ENCODE measurements at regions not wholly inside any gene's neighbourhood (a gene's known extent, or its start where the extent isn't known, plus 50 kb on each side); places are given as distances from the start of the nearest gene placed in this dataset.

- H3K4me3 Mint-ChIP-seq: no peak overlapping the region
- Histone ChIP-seq H3K4me3 (ENCODE audit: low read length) (no peak overlapping the region), H3K27ac (ENCODE audit: low read depth, low read length) (no peak overlapping the region), H3K4me1 (ENCODE audit: control insufficient read depth in 2 of 2, insufficient read depth in 2 of 2, low read length in 2 of 2) (no peaks in the 10 kb centered on the region), H3K36me3 (ENCODE audit: control insufficient read depth in 2 of 3, insufficient read depth in 3 of 3, low read length in 3 of 3) (no peaks in the 10 kb centered on the region), H3K9me3 (ENCODE audit: control insufficient read depth in 2 of 3, low read length in 3 of 3) (no peaks in the 10 kb centered on the region), H3K27me3 (ENCODE audit: control insufficient read depth in 2 of 2, insufficient read depth in 2 of 2, low read length in 2 of 2) (no peaks in the 10 kb centered on the region)
- no peak for DNase-seq
- H3K27ac Mint-ChIP-seq: no peak overlapping the region
- H3K36me3 Mint-ChIP-seq: peaks cover 0 to 4% (median 0%) of the 10 kb centered on the region in 5 donors
- H3K4me1 Mint-ChIP-seq: no peaks in the 10 kb centered on the region
- peaks cover 0 to 2% (median 0%) of the 10 kb centered on the region in 5 donors for H3K27me3 Mint-ChIP-seq
- CTCF ChIA-PET: no interaction called here
- peaks cover 0 to 8% (median 2%) of the 10 kb centered on the region in 11 donors for H3K9me3 Mint-ChIP-seq
- ATAC-seq: no peak
- POLR2A ChIA-PET: no interaction called here
- intact Hi-C loops (cut with micrococcal nuclease): no loop called here
Measured at GRCh38 chr21:35258521-35258920, 209.4 kb upstream of the RUNX1 start.

GRCh38 chr21:35257413-35257812 is 208.3 kb upstream of the RUNX1 start:
- Mint-ChIP-seq H3K27ac (no peak overlapping the region), H3K27me3 (peaks cover 0 to 2% (median 0%) of the 10 kb centered on the region in 5 donors), H3K36me3 (peaks cover 0 to 4% (median 0%) of the 10 kb centered on the region in 5 donors), H3K4me3 (no peak overlapping the region), H3K4me1 (no peaks in the 10 kb centered on the region), H3K9me3 (peaks cover 0 to 8% (median 2%) of the 10 kb centered on the region in 11 donors)
- Histone ChIP-seq H3K27ac (ENCODE audit: low read depth, low read length) (no peak overlapping the region), H3K27me3 (ENCODE audit: control insufficient read depth in 2 of 2, insufficient read depth in 2 of 2, low read length in 2 of 2) (no peaks in the 10 kb centered on the region), H3K9me3 (ENCODE audit: control insufficient read depth in 2 of 3, low read length in 3 of 3) (no peaks in the 10 kb centered on the region), H3K4me3 (ENCODE audit: low read length) (no peak overlapping the region), H3K36me3 (ENCODE audit: control insufficient read depth in 2 of 3, insufficient read depth in 3 of 3, low read length in 3 of 3) (no peaks in the 10 kb centered on the region), H3K4me1 (ENCODE audit: control insufficient read depth in 2 of 2, insufficient read depth in 2 of 2, low read length in 2 of 2) (no peaks in the 10 kb centered on the region)
- ATAC-seq (no peak), DNase-seq (no peak)
- ChIA-PET CTCF (no interaction called here), POLR2A (no interaction called here)
- intact Hi-C loops (cut with micrococcal nuclease): no loop called here

- no peak for ATAC-seq
- Histone ChIP-seq H3K27me3 (ENCODE audit: control insufficient read depth in 2 of 2, insufficient read depth in 2 of 2, low read length in 2 of 2) (no peaks in the 10 kb centered on the region), H3K27ac (ENCODE audit: low read depth, low read length) (no peak overlapping the region), H3K36me3 (ENCODE audit: control insufficient read depth in 2 of 3, insufficient read depth in 3 of 3, low read length in 3 of 3) (no peaks in the 10 kb centered on the region), H3K4me1 (ENCODE audit: control insufficient read depth in 2 of 2, insufficient read depth in 2 of 2, low read length in 2 of 2) (no peaks in the 10 kb centered on the region), H3K4me3 (ENCODE audit: low read length) (no peak overlapping the region), H3K9me3 (ENCODE audit: control insufficient read depth in 2 of 3, low read length in 3 of 3) (no peaks in the 10 kb centered on the region)
- no peak overlapping the region for H3K27ac Mint-ChIP-seq
- ChIA-PET POLR2A (interaction anchor here (0.7 kb wide), 1 partner anchor 309 kb away, joined by 3 read pairs; no protein-coding TSS in a partner anchor), CTCF (no interaction called here)
- H3K4me3 Mint-ChIP-seq: no peak overlapping the region
- no peaks in the 10 kb centered on the region for H3K4me1 Mint-ChIP-seq
- peaks cover 0 to 4% (median 0%) of the 10 kb centered on the region in 5 donors for H3K36me3 Mint-ChIP-seq
- intact Hi-C loops (cut with micrococcal nuclease): no loop called here
- no peak for DNase-seq
- peaks cover 0 to 2% (median 0%) of the 10 kb centered on the region in 5 donors for H3K27me3 Mint-ChIP-seq
- peaks cover 0 to 8% (median 1%) of the 10 kb centered on the region in 11 donors for H3K9me3 Mint-ChIP-seq
Measured at GRCh38 chr21:35256468-35256988, 207.4 kb upstream of the RUNX1 start.

- H3K36me3 Mint-ChIP-seq: peaks cover 0 to 7% (median 4%) of the 10 kb centered on the region in 5 donors
Measured at GRCh38 chr21:35254765-35255138, 205.7 kb upstream of the RUNX1 start.

GRCh38 chr21:35254006-35254764 is 205.1 kb upstream of the RUNX1 start:
- Mint-ChIP-seq H3K27me3 (peaks cover 0 to 2% (median 0%) of the 10 kb centered on the region in 5 donors), H3K27ac (no peak overlapping the region), H3K36me3 (peaks cover 0 to 7% (median 4%) of the 10 kb centered on the region in 5 donors), H3K9me3 (peaks cover 0 to 18% (median 6%) of the 10 kb centered on the region in 11 donors), H3K4me1 (no peaks in the 10 kb centered on the region), H3K4me3 (no peak overlapping the region)
- no peak for DNase-seq
- Histone ChIP-seq H3K4me3 (ENCODE audit: low read length) (no peak overlapping the region), H3K27me3 (ENCODE audit: control insufficient read depth in 2 of 2, insufficient read depth in 2 of 2, low read length in 2 of 2) (no peaks in the 10 kb centered on the region), H3K4me1 (ENCODE audit: control insufficient read depth in 2 of 2, insufficient read depth in 2 of 2, low read length in 2 of 2) (no peaks in the 10 kb centered on the region), H3K9me3 (ENCODE audit: control insufficient read depth in 2 of 3, low read length in 3 of 3) (peaks cover 0 to 8% (median 0%) of the 10 kb centered on the region in 3 experiments), H3K27ac (ENCODE audit: low read depth, low read length) (no peak overlapping the region), H3K36me3 (ENCODE audit: control insufficient read depth in 2 of 3, insufficient read depth in 3 of 3, low read length in 3 of 3) (no peaks in the 10 kb centered on the region)
- ChIA-PET POLR2A (no interaction called here), CTCF (interaction anchor here (0.7 to 0.9 kb wide), 2 partner anchors 40 to 203 kb away, joined by 3 to 6 read pairs; no protein-coding TSS in a partner anchor)
- no peak for ATAC-seq
- intact Hi-C loops (cut with micrococcal nuclease): no loop called here

More at GRCh38 chr21:35254765-35255138, 205.7 kb upstream of the RUNX1 start:
- H3K27ac ChIP-seq (ENCODE audit: low read depth, low read length): no peak overlapping the region
- Mint-ChIP-seq H3K4me1 (no peaks in the 10 kb centered on the region), H3K27ac (no peak overlapping the region), H3K27me3 (peaks cover 0 to 2% (median 0%) of the 10 kb centered on the region in 5 donors), H3K4me3 (no peak overlapping the region), H3K9me3 (peaks cover 0 to 18% (median 6%) of the 10 kb centered on the region in 11 donors)
- ATAC-seq (no peak), DNase-seq (no peak)
- H3K4me1 ChIP-seq (ENCODE audit: control insufficient read depth in 2 of 2, insufficient read depth in 2 of 2, low read length in 2 of 2): no peaks in the 10 kb centered on the region
- no peak overlapping the region for H3K4me3 ChIP-seq (ENCODE audit: low read length)
- no peaks in the 10 kb centered on the region for H3K36me3 ChIP-seq (ENCODE audit: control insufficient read depth in 2 of 3, insufficient read depth in 3 of 3, low read length in 3 of 3)
- ChIA-PET CTCF (no interaction called here), POLR2A (no interaction called here)
- H3K27me3 ChIP-seq (ENCODE audit: control insufficient read depth in 2 of 2, insufficient read depth in 2 of 2, low read length in 2 of 2): no peaks in the 10 kb centered on the region
- intact Hi-C loops (cut with micrococcal nuclease): no loop called here
- H3K9me3 ChIP-seq (ENCODE audit: control insufficient read depth in 2 of 3, low read length in 3 of 3): peaks cover 0 to 7% (median 0%) of the 10 kb centered on the region in 3 experiments

- peaks cover 0 to 20% (median 6%) of the 10 kb centered on the region in 11 donors for H3K9me3 Mint-ChIP-seq
- POLR2A ChIA-PET: no interaction called here
- Histone ChIP-seq H3K27me3 (ENCODE audit: control insufficient read depth in 2 of 2, insufficient read depth in 2 of 2, low read length in 2 of 2) (no peaks in the 10 kb centered on the region), H3K4me3 (ENCODE audit: low read length) (no peak overlapping the region), H3K4me1 (ENCODE audit: control insufficient read depth in 2 of 2, insufficient read depth in 2 of 2, low read length in 2 of 2) (no peaks in the 10 kb centered on the region), H3K9me3 (ENCODE audit: control insufficient read depth in 2 of 3, low read length in 3 of 3) (peaks cover 0 to 8% (median 0%) of the 10 kb centered on the region in 3 experiments), H3K36me3 (ENCODE audit: control insufficient read depth in 2 of 3, insufficient read depth in 3 of 3, low read length in 3 of 3) (no peaks in the 10 kb centered on the region), H3K27ac (ENCODE audit: low read depth, low read length) (no peak overlapping the region)
- no peaks in the 10 kb centered on the region for H3K4me1 Mint-ChIP-seq
- peaks cover 0 to 7% (median 4%) of the 10 kb centered on the region in 5 donors for H3K36me3 Mint-ChIP-seq
- no peak overlapping the region for H3K4me3 Mint-ChIP-seq
- DNase-seq (no peak), ATAC-seq (no peak)
- no peaks in the 10 kb centered on the region for H3K27me3 Mint-ChIP-seq
- CTCF ChIA-PET: no interaction called here
- intact Hi-C loops (cut with micrococcal nuclease): no loop called here
- H3K27ac Mint-ChIP-seq: no peak overlapping the region
Measured at GRCh38 chr21:35252831-35253230, 203.7 kb upstream of the RUNX1 start.
